ENCODE measurements at regions not wholly inside any gene's neighbourhood (a gene's known extent, or its start where the extent isn't known, plus 50 kb on each side); places are given as distances from the start of the nearest gene placed in this dataset.

- TF ChIP-seq HNRNPUL1 (IDR thresholded peaks at IDR 0.05; ENCODE audit: low read depth, low read length) (no peak), ZNF232 (CRISPR knock-in tag; IDR thresholded peaks at IDR 0.05; ENCODE audit: borderline replicate concordance) (no peak), POLR2AphosphoS5 (IDR thresholded peaks at IDR 0.05; ENCODE audit: low read depth, low read length) (no peak), EZH2 (conservative IDR thresholded peaks at IDR 0.05; ENCODE audit: low read depth, low read length) (no peak), ZNF891 (CRISPR knock-in tag; IDR thresholded peaks at IDR 0.05) (no peak)
- TF ChIP-seq, protein P1, sequence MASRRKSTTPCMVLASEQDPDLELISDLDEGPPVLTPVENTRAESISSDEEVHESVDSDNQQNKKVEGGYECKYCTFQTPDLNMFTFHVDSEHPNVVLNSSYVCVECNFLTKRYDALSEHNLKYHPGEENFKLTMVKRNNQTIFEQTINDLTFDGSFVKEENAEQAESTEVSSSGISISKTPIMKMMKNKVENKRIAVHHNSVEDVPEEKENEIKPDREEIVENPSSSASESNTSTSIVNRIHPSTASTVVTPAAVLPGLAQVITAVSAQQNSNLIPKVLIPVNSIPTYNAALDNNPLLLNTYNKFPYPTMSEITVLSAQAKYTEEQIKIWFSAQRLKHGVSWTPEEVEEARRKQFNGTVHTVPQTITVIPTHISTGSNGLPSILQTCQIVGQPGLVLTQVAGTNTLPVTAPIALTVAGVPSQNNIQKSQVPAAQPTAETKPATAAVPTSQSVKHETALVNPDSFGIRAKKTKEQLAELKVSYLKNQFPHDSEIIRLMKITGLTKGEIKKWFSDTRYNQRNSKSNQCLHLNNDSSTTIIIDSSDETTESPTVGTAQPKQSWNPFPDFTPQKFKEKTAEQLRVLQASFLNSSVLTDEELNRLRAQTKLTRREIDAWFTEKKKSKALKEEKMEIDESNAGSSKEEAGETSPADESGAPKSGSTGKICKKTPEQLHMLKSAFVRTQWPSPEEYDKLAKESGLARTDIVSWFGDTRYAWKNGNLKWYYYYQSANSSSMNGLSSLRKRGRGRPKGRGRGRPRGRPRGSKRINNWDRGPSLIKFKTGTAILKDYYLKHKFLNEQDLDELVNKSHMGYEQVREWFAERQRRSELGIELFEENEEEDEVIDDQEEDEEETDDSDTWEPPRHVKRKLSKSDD (CRISPR knock-in tag; IDR thresholded peaks at IDR 0.05; ENCODE audit: low read depth), result no peak
Measured at GRCh38 chr9:17081814-17082213, 53.0 kb upstream of the CNTLN start.
